HUDEP-2 (cell line): ENCODE measurements at regions not wholly inside any gene's neighbourhood (a gene's known extent, or its start where the extent isn't known, plus 50 kb on each side); places are given as distances from the start of the nearest gene placed in this dataset.
"Not testable (repeated sequence)": the region's sequence is repeated elsewhere in the genome, so short reads cannot be mapped to it uniquely, and the experiment has no call there.

ENCODE experiments used
- DNase-seq, 76 experiments: peaks; one replicate each; lab custom pipeline; 2025; ENCODE audit not compliant: unreplicated experiment in 76 of 76; lab: John Stamatoyannopoulos, UW

- no peak for DNase-seq
These were observed 198.1 kb upstream of the TRPC7 start for GRCh38 chr5:136563489-136563888.

GRCh38 chr5:136560126-136560525 is 194.8 kb upstream of the TRPC7 start:
- DNase-seq: no peak

GRCh38 chr5:136559651-136560050 is 194.3 kb upstream of the TRPC7 start:
- no peak for DNase-seq

GRCh38 chr5:136547096-136547495 is 181.8 kb upstream of the TRPC7 start:
- not testable (repeated sequence) for DNase-seq

- DNase-seq: not testable (repeated sequence)
These were observed 181.1 kb upstream of the TRPC7 start for GRCh38 chr5:136546441-136546840.

GRCh38 chr5:136545031-136545430 is 179.7 kb upstream of the TRPC7 start:
- not testable (repeated sequence) for DNase-seq

- DNase-seq: no peak
These were observed 173.2 kb upstream of the TRPC7 start for GRCh38 chr5:136538534-136538933.

GRCh38 chr5:136529081-136529480 is 163.7 kb upstream of the TRPC7 start:
- DNase-seq: no peak

GRCh38 chr5:136528481-136529030 is 163.2 kb upstream of the TRPC7 start:
- DNase-seq: no peak

GRCh38 chr5:136527311-136527710 is 162.0 kb upstream of the TRPC7 start:
- no peak for DNase-seq

- no peak for DNase-seq
These were observed 161.4 kb upstream of the TRPC7 start for GRCh38 chr5:136526791-136527190.

- no peak for DNase-seq
These were observed 160.7 kb upstream of the TRPC7 start for GRCh38 chr5:136526021-136526420.

- no peak for DNase-seq
These were observed 160.3 kb upstream of the TRPC7 start for GRCh38 chr5:136525597-136525996.

GRCh38 chr5:136522217-136522956 is 157.0 kb upstream of the TRPC7 start:
- DNase-seq: peak in 1 of 76 experiments; percentile 0

GRCh38 chr5:136521696-136522095 is 156.4 kb upstream of the TRPC7 start:
- DNase-seq: no peak

- DNase-seq: no peak
These were observed 153.5 kb upstream of the TRPC7 start for GRCh38 chr5:136518814-136519213.

- DNase-seq: no peak
These were observed 152.8 kb upstream of the TRPC7 start for GRCh38 chr5:136518174-136518573.

- DNase-seq: no peak
These were observed 152.4 kb upstream of the TRPC7 start for GRCh38 chr5:136517755-136518154.

GRCh38 chr5:136516637-136517036 is 151.3 kb upstream of the TRPC7 start:
- DNase-seq: no peak

GRCh38 chr5:136513430-136513829 is 148.1 kb upstream of the TRPC7 start:
- DNase-seq: no peak

GRCh38 chr5:136511046-136511445 is 145.7 kb upstream of the TRPC7 start:
- DNase-seq: no peak

GRCh38 chr5:136510481-136510880 is 145.1 kb upstream of the TRPC7 start:
- no peak for DNase-seq

GRCh38 chr5:136506131-136506530 is 140.8 kb upstream of the TRPC7 start:
- DNase-seq: no peak
